RWPE1 (cell line): ENCODE measurements at regions not wholly inside any gene's neighbourhood (a gene's known extent, or its start where the extent isn't known, plus 50 kb on each side); places are given as distances from the start of the nearest gene placed in this dataset.

ENCODE experiments used
- CTCF ChIA-PET: fragments of 350-600 bp; sonication (Branson Sonifier 250); formaldehyde crosslinking; extraction: SDS; loops from one replicate; lab custom pipeline; 2021; lab: Yijun Ruan, JAX
- POLR2A ChIA-PET: fragments of 400-600 bp; formaldehyde crosslinking; extraction: SDS; loops from one replicate; lab custom pipeline; 2020; ENCODE audit warnings: antibody characterized with exemption; ENCODE audit not compliant: low non-redundant PET; lab: Yijun Ruan, JAX
- DNase-seq: peaks from one replicate; pipeline ENCODE4 v3.0.0; 2012; ENCODE audit warnings: low spot score
- H3K27ac ChIP-seq: fragments of 450-650 bp; 2 replicates; pipeline ENCODE4 v1.5.1; 2017
- TF ChIP-seq, protein P1 (sequence below): fragments of 450-650 bp; conservative IDR thresholded peaks from 2 replicates; pipeline ENCODE4 v1.5.1; 2017; ENCODE audit warnings: low read depth, mild to moderate bottlenecking

DNA sequence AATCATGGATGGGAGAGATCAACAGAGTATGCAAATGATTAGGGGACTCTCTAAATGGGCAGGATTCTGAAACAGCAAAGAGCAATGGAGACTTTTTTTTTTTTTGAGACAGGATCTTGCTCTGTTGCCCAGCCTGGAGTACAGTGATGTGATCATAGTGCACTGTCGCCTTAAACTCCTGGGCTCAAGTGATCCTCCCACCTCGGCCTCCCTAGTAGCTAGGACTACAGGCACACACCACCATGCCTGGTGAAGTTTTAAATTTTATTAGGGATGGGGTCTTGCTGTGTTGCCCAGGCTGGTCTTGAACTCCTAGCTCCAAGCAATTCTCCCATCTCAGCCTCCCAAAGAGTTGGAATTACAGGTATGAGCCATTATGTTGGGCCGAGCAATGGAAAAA lies 255.0 kb upstream of the ZFHX3 start:
- DNase-seq = no peak
- H3K27ac ChIP-seq = no peak overlapping the region
- ChIA-PET CTCF (no interaction called here), POLR2A (no interaction called here)
- TF ChIP-seq, protein P1, sequence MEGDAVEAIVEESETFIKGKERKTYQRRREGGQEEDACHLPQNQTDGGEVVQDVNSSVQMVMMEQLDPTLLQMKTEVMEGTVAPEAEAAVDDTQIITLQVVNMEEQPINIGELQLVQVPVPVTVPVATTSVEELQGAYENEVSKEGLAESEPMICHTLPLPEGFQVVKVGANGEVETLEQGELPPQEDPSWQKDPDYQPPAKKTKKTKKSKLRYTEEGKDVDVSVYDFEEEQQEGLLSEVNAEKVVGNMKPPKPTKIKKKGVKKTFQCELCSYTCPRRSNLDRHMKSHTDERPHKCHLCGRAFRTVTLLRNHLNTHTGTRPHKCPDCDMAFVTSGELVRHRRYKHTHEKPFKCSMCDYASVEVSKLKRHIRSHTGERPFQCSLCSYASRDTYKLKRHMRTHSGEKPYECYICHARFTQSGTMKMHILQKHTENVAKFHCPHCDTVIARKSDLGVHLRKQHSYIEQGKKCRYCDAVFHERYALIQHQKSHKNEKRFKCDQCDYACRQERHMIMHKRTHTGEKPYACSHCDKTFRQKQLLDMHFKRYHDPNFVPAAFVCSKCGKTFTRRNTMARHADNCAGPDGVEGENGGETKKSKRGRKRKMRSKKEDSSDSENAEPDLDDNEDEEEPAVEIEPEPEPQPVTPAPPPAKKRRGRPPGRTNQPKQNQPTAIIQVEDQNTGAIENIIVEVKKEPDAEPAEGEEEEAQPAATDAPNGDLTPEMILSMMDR = no peak

DNA sequence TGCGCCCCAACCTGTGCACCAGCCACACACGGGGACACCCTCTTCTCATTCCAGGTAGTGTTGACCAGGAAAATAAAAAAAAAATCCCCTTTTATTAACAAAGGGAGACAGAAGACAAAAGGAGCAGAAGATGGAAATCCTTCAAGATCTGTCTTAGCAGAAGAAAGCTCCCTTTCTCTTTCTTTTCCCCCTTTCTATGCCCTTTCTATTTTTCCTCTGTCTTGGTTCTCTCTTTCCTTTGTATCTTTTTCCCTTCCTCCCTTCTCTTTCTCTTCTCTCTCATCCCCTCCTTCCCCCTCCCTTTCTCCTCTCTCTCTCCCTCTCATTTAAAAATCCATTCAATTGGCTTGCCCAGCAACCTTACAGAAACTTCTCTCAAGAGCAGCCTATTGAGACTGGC lies 254.1 kb upstream of the ZFHX3 start:
- no peak for DNase-seq
- ChIA-PET CTCF (no interaction called here), POLR2A (no interaction called here)
- TF ChIP-seq, protein P1 = no peak
- H3K27ac ChIP-seq = no peak overlapping the region

DNA sequence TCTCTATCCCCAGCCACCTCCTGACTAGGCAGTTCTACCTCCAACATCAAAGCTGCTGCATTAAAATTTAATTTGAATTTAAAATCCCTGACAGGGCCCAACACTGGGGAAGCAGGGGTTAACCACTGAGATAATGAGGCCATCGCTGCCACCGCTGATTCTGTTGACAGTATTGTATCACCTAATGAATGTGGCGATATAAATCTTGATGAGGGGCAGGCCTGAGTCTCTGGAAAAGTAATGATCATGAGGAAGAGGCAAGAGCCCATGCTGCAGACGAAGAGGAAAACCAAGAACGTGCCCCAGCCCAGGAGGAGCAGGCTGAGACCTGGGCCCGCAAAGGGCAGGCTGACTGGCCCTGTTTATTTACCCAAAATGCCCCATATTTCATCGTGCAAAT lies 251.4 kb upstream of the ZFHX3 start:
- CTCF ChIA-PET = no interaction called here
- POLR2A ChIA-PET = no interaction called here

DNA sequence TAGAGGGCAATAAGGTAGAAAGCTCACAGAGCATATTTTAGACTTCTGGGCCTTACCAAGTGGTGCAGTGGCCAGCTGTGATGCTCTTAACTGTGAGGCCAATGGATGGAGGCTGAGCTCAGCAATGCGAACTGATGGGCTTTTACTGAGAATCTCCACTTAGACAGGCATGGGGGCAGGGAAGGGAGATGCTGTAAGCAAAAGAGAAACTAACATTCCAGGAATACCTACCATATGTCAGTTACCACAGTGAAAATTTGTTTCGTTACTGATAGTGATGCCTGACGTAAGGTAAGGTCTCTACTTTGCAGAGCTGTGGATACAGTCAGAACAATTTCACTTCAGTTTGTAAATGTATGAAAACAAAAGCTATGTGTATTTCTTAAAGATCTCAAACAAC lies 250.6 kb upstream of the ZFHX3 start:
- CTCF ChIA-PET = no interaction called here
- DNase-seq = no peak
- POLR2A ChIA-PET = no interaction called here

More for the DNA sequence above, 251.4 kb upstream of the ZFHX3 start:
- H3K27ac ChIP-seq = no peak overlapping the region
- TF ChIP-seq, protein P1 = no peak
- no peak for DNase-seq

DNA sequence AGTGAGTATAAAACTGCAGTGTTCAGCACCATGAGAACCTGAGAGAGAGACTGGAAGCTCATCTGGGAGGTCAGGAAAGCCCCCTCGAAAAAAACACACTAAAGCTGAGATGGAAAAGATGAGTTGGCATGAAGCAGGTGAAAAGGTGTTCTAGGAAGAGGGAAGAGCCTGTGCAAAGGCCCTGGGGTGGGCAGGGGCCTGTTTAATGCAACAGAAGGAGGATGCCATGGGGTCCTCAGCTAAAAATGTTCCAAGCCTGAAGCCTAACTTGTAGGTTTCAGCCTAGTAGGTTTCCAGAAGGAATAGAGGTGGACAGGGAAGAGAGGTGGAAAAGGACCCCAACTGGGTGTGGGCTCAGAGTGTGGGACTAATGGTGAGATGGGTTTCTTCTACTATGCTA lies 242.3 kb upstream of the ZFHX3 start:
- H3K27ac ChIP-seq = no peak overlapping the region
- TF ChIP-seq, protein P1 = no peak
- ChIA-PET POLR2A (no interaction called here), CTCF (interaction anchor here (0.5 to 0.8 kb wide), 2 partner anchors 458 to 1055 kb away, joined by 4 to 6 read pairs; no protein-coding TSS in a partner anchor)
- no peak for DNase-seq

More for the DNA sequence above, 250.6 kb upstream of the ZFHX3 start:
- TF ChIP-seq, protein P1 = no peak
- H3K27ac ChIP-seq = no peak overlapping the region

DNA sequence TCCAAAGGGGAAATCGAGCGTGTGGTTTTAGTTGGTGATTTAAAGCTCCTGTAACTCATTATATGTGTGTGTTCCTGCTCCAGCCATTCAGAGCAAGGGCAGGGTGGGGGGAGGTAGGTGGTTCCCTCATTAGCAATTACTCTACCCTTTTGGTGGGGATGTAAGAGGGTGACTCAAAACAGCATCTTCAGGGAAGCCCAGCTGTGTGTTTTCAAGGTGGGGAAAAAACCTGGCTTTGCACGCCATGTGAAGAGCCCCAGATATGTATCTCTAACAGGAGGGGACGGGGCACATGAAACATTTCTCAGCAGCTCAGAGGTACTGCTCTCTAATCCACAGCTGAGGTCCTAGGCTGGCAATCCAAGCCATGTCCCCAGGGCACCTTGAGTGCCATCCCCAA lies 241.3 kb upstream of the ZFHX3 start:
- POLR2A ChIA-PET = no interaction called here
- no peak overlapping the region for H3K27ac ChIP-seq
- TF ChIP-seq, protein P1 = no peak
- CTCF ChIA-PET = no interaction called here
- no peak for DNase-seq

DNA sequence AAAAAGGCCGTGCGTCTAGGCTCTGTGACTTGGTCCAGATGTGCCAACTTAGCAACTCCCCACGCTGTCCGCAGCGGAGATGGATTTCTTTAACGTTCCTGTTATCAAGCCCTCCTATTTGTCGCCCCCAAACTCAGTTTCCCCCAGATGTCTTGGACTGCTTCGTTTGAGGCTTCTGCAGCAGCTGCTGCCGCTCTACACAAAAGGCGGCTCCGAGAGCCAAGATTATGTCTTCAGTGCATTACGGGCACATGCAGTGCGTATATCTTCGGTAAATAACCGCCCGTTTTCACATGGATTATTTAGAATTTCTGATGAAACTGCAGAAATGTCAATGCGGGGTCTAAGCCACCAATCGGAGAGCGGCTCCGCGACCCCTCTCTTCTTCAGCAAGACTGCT lies 240.6 kb upstream of the ZFHX3 start:
- no peak for DNase-seq
- TF ChIP-seq, protein P1 = no peak
- CTCF ChIA-PET = no interaction called here
- POLR2A ChIA-PET = no interaction called here
- no peak overlapping the region for H3K27ac ChIP-seq
